ENCODE measurements at regions not wholly inside any gene's neighbourhood (a gene's known extent, or its start where the extent isn't known, plus 50 kb on each side); places are given as distances from the start of the nearest gene placed in this dataset.

DNA sequence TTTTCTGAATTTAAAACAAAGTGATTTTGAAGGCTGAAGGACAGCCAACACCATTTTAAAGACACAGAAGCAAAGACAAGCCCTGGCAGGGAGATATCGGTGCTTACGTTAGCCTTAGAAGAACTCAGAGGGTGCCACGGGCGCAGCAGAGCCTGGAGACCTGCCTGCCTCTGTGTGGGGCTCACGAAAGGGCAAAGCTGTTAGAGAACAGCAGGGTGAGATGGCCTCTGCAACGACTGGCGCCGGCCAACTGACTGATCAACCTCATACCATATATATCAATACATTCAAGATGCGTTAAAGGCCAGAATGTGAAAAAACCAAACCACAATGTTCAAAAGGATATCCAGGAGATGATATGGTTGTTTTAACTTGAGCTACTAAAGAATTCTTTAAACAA is 151.0 kb upstream of the RPS6KA2 start:
- no peaks in the 10 kb centered on the region for H3K9me2 ChIP-seq (ENCODE audit: insufficient read depth, low read length)
- no peaks in the 10 kb centered on the region for H3K4me1 ChIP-seq (ENCODE audit: insufficient read depth, low read length, poor library complexity, severe bottlenecking)
- intact Hi-C loops (cut with micrococcal nuclease; ENCODE audit: unreplicated experiment): loop anchor here (10.0 kb wide), 1 partner anchor 517 kb away; the partner anchor contains the start of gene UNC93A
- H3K79me2 ChIP-seq (ENCODE audit: insufficient read depth, low read depth, low read length): no peaks in the 10 kb centered on the region
- no peak for DNase-seq (ENCODE audit: low spot score)
- H3K4me3 ChIP-seq (ENCODE audit: low read depth, low read length, poor library complexity, severe bottlenecking): no peak overlapping the region
- TF ChIP-seq EZH2phosphoT487 (IDR thresholded peaks at IDR 0.05; ENCODE audit: borderline replicate concordance, low read depth, low read length): no peak
- TF ChIP-seq, protein P1, sequence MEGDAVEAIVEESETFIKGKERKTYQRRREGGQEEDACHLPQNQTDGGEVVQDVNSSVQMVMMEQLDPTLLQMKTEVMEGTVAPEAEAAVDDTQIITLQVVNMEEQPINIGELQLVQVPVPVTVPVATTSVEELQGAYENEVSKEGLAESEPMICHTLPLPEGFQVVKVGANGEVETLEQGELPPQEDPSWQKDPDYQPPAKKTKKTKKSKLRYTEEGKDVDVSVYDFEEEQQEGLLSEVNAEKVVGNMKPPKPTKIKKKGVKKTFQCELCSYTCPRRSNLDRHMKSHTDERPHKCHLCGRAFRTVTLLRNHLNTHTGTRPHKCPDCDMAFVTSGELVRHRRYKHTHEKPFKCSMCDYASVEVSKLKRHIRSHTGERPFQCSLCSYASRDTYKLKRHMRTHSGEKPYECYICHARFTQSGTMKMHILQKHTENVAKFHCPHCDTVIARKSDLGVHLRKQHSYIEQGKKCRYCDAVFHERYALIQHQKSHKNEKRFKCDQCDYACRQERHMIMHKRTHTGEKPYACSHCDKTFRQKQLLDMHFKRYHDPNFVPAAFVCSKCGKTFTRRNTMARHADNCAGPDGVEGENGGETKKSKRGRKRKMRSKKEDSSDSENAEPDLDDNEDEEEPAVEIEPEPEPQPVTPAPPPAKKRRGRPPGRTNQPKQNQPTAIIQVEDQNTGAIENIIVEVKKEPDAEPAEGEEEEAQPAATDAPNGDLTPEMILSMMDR (conservative IDR thresholded peaks at IDR 0.05; ENCODE audit: low read length): no peak
- no peak overlapping the region for H3K4me2 ChIP-seq (ENCODE audit: low read length)
- ChIA-PET CTCF (ENCODE audit: unreplicated experiment) (interaction anchor here (0.6 to 1.1 kb wide), 2 partner anchors 128 to 363 kb away, joined by 3 read pairs; no protein-coding TSS in a partner anchor), POLR2A (interaction anchor here (0.8 kb wide), 1 partner anchor 364 kb away, joined by 3 read pairs; no protein-coding TSS in a partner anchor)
- H4K20me1 ChIP-seq (ENCODE audit: insufficient read depth, low read length): no peaks in the 10 kb centered on the region
- no peaks in the 10 kb centered on the region for H3K9me3 ChIP-seq (ENCODE audit: low read length)
- no peak overlapping the region for H2AFZ ChIP-seq (ENCODE audit: low read length)
- no peak overlapping the region for H3K27ac ChIP-seq (ENCODE audit: low read depth, low read length, poor library complexity, severe bottlenecking)
- no peaks in the 10 kb centered on the region for H3K36me3 ChIP-seq (ENCODE audit: insufficient read depth, low read length)
- BruUV-seq (replicated peaks): no TSS peak

DNA sequence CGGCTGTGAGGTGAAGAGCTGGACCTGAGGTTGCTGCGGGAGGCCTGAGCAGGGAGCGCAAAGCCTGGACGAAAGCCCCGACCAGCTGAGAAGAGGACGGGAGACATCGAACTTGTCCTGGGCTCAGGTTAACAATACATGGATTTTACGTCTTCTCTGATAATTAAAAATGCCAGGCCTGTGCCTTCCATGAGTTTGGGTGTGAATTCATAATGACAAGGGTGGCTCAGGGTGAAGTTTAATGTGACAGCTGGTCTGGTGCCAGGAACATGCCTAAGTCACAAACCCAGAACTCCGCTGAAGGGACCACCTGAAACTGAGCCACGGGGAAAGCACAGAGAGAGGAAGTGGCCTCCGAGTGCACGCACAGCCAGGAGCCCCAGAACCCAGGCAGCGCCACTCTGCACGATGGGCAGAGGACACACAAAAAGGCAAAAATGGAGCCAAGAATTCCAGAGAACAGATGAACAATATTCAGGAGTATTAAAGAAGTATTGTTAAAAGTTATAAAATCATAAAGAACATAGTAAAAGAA is 150.1 kb upstream of the RPS6KA2 start:
- H3K9me2 ChIP-seq (ENCODE audit: insufficient read depth, low read length): no peaks in the 10 kb centered on the region
- no peaks in the 10 kb centered on the region for H4K20me1 ChIP-seq (ENCODE audit: insufficient read depth, low read length)
- no peaks in the 10 kb centered on the region for H3K4me1 ChIP-seq (ENCODE audit: insufficient read depth, low read length, poor library complexity, severe bottlenecking)
- peak; percentile 4 for DNase-seq (ENCODE audit: low spot score)
- ChIA-PET POLR2A (no interaction called here), CTCF (ENCODE audit: unreplicated experiment) (no interaction called here)
- no peak overlapping the region for H3K4me2 ChIP-seq (ENCODE audit: low read length)
- H3K9me3 ChIP-seq (ENCODE audit: low read length): no peaks in the 10 kb centered on the region
- H3K79me2 ChIP-seq (ENCODE audit: insufficient read depth, low read depth, low read length): no peaks in the 10 kb centered on the region
- TF ChIP-seq, protein P1 (conservative IDR thresholded peaks at IDR 0.05; ENCODE audit: low read length): no peak
- no peak for TF ChIP-seq EZH2phosphoT487 (IDR thresholded peaks at IDR 0.05; ENCODE audit: borderline replicate concordance, low read depth, low read length)
- H3K4me3 ChIP-seq (ENCODE audit: low read depth, low read length, poor library complexity, severe bottlenecking): no peak overlapping the region
- no peak overlapping the region for H2AFZ ChIP-seq (ENCODE audit: low read length)
- intact Hi-C loops (cut with micrococcal nuclease; ENCODE audit: unreplicated experiment): loop anchor here (10.0 kb wide), 1 partner anchor 518 kb away; the partner anchor contains the start of gene UNC93A
- no TSS peak for BruUV-seq (replicated peaks)
- H3K36me3 ChIP-seq (ENCODE audit: insufficient read depth, low read length): no peaks in the 10 kb centered on the region
- H3K27ac ChIP-seq (ENCODE audit: low read depth, low read length, poor library complexity, severe bottlenecking): no peak overlapping the region

DNA sequence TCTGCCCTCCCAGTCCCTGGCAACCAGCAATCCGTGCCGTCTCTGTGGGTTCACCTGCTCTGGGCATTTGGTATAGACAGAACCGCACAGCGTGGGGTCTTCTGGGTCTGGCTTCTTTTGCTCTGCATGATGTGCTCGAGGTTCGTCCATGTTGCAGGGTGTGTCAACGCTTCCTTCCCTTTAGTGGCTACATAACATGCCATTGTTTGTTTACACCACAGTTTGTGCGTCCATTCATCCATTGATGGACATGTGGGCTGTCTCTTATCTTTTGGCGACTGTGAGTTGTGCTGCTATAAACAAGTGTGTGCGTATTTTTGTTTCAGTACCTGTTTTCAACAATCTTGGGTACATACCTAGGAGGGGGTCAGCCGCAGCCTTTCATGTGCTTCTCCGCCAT is 149.5 kb upstream of the RPS6KA2 start:
- Histone ChIP-seq H2AFZ (ENCODE audit: low read length) (no peak overlapping the region), H3K36me3 (ENCODE audit: insufficient read depth, low read length) (no peaks in the 10 kb centered on the region), H3K79me2 (ENCODE audit: insufficient read depth, low read depth, low read length) (no peaks in the 10 kb centered on the region), H3K27ac (ENCODE audit: low read depth, low read length, poor library complexity, severe bottlenecking) (no peak overlapping the region), H3K4me3 (ENCODE audit: low read depth, low read length, poor library complexity, severe bottlenecking) (no peak overlapping the region), H3K9me3 (ENCODE audit: low read length) (no peaks in the 10 kb centered on the region), H3K9me2 (ENCODE audit: insufficient read depth, low read length) (no peaks in the 10 kb centered on the region), H4K20me1 (ENCODE audit: insufficient read depth, low read length) (no peaks in the 10 kb centered on the region), H3K4me1 (ENCODE audit: insufficient read depth, low read length, poor library complexity, severe bottlenecking) (no peaks in the 10 kb centered on the region), H3K4me2 (ENCODE audit: low read length) (no peak overlapping the region)
- ChIA-PET POLR2A (no interaction called here), CTCF (ENCODE audit: unreplicated experiment) (no interaction called here)
- no TSS peak for BruUV-seq (replicated peaks)
- no peak for DNase-seq (ENCODE audit: low spot score)
- intact Hi-C loops (cut with micrococcal nuclease; ENCODE audit: unreplicated experiment): loop anchor here (10.0 kb wide), 1 partner anchor 518 kb away; the partner anchor contains the start of gene UNC93A
- TF ChIP-seq, protein P1 (conservative IDR thresholded peaks at IDR 0.05; ENCODE audit: low read length): no peak
- no peak for TF ChIP-seq EZH2phosphoT487 (IDR thresholded peaks at IDR 0.05; ENCODE audit: borderline replicate concordance, low read depth, low read length)
